ENCODE measurements at regions not wholly inside any gene's neighbourhood (a gene's known extent, or its start where the extent isn't known, plus 50 kb on each side); places are given as distances from the start of the nearest gene placed in this dataset.
A peak's percentile ranks its signal among the peaks of the same experiment; 100 is the strongest.

- TF ChIP-seq POLR2AphosphoS5 (IDR thresholded peaks at IDR 0.05) (no peak), CTCF (IDR thresholded peaks at IDR 0.05) (no peak), POLR2A (IDR thresholded peaks at IDR 0.05) (no peak)
- no peaks in the 10 kb centered on the region for H3K27me3 ChIP-seq (replicated peaks; ENCODE audit: insufficient read depth)
- intact Hi-C loops (cut with DNase I), result no loop called here
- no peaks in the 10 kb centered on the region for H3K4me1 ChIP-seq (replicated peaks)
- WGBS, result 91% methylated on average over 8 of the region's 8 CpGs
- no peak for DNase-seq (ENCODE audit: low spot score)
- H3K9me3 ChIP-seq, result no peaks in the 10 kb centered on the region
- H3K27ac ChIP-seq, result no peak overlapping the region
- no peaks in the 10 kb centered on the region for H3K36me3 ChIP-seq
- H3K4me3 ChIP-seq, result no peak overlapping the region
These were observed 156.0 kb upstream of the MLN start for GRCh38 chr6:33959661-33960344.

GRCh38 chr6:33959329-33959651, 155.5 kb upstream of the MLN start:
- 43% methylated on average over 2 of the region's 2 CpGs for WGBS
- no peaks in the 10 kb centered on the region for H3K9me3 ChIP-seq
- no peak overlapping the region for H3K4me3 ChIP-seq
- H3K36me3 ChIP-seq, result no peaks in the 10 kb centered on the region
- DNase-seq (ENCODE audit: low spot score), result no peak
- no peaks in the 10 kb centered on the region for H3K27me3 ChIP-seq (replicated peaks; ENCODE audit: insufficient read depth)
- H3K27ac ChIP-seq, result no peak overlapping the region
- no peaks in the 10 kb centered on the region for H3K4me1 ChIP-seq (replicated peaks)
- intact Hi-C loops (cut with DNase I), result no loop called here
- TF ChIP-seq POLR2A (IDR thresholded peaks at IDR 0.05) (no peak), CTCF (IDR thresholded peaks at IDR 0.05) (no peak), POLR2AphosphoS5 (IDR thresholded peaks at IDR 0.05) (no peak)

GRCh38 chr6:33958526-33959328, 154.9 kb upstream of the MLN start:
- Histone ChIP-seq H3K4me3 (no peak overlapping the region), H3K9me3 (no peaks in the 10 kb centered on the region), H3K36me3 (no peaks in the 10 kb centered on the region), H3K4me1 (replicated peaks) (no peaks in the 10 kb centered on the region), H3K27ac (no peak overlapping the region), H3K27me3 (replicated peaks; ENCODE audit: insufficient read depth) (no peaks in the 10 kb centered on the region)
- intact Hi-C loops (cut with DNase I), result no loop called here
- TF ChIP-seq POLR2AphosphoS5 (IDR thresholded peaks at IDR 0.05) (no peak), CTCF (IDR thresholded peaks at IDR 0.05) (peak in 1 of 4 experiments; percentile 35), POLR2A (IDR thresholded peaks at IDR 0.05) (no peak)
- DNase-seq (ENCODE audit: low spot score), result no peak
- WGBS, result 52% methylated on average over 13 of the region's 14 CpGs

GRCh38 chr6:33957892-33958525, 154.2 kb upstream of the MLN start:
- DNase-seq (ENCODE audit: low spot score), result no peak
- 75% methylated on average over 12 of the region's 12 CpGs for WGBS

More at GRCh38 chr6:33957892-33958525, 154.2 kb upstream of the MLN start:
- no peaks in the 10 kb centered on the region for H3K27me3 ChIP-seq (replicated peaks; ENCODE audit: insufficient read depth)
- H3K4me1 ChIP-seq (replicated peaks), result no peaks in the 10 kb centered on the region
- H3K9me3 ChIP-seq, result no peaks in the 10 kb centered on the region
- TF ChIP-seq POLR2AphosphoS5 (IDR thresholded peaks at IDR 0.05) (no peak), CTCF (IDR thresholded peaks at IDR 0.05) (no peak), POLR2A (IDR thresholded peaks at IDR 0.05) (no peak)
- no peaks in the 10 kb centered on the region for H3K36me3 ChIP-seq
- H3K4me3 ChIP-seq, result no peak overlapping the region
- intact Hi-C loops (cut with DNase I), result no loop called here
- H3K27ac ChIP-seq, result no peak overlapping the region
